Progenitor cell of endocrine pancreas (in vitro differentiated cells): ENCODE measurements at regions not wholly inside any gene's neighbourhood (a gene's known extent, or its start where the extent isn't known, plus 50 kb on each side); places are given as distances from the start of the nearest gene placed in this dataset.
A peak's percentile ranks its signal among the peaks of the same experiment; 100 is the strongest.

Experiments used
- DNase-seq: peaks from one replicate; pipeline ENCODE4 v3.0.0; 2021; ENCODE audit warnings: low spot score; ENCODE audit not compliant: unreplicated experiment
- H3K27ac Mint-ChIP-seq: 2 replicates; pipeline ENCODE4 v1.8.0; 2021; ENCODE audit warnings: mild to moderate bottlenecking, moderate library complexity, mixed read lengths
- H3K27me3 Mint-ChIP-seq: 2 replicates; pipeline ENCODE4 v1.8.0; 2021; ENCODE audit warnings: mixed read lengths
- H3K36me3 Mint-ChIP-seq: 2 replicates; pipeline ENCODE4 v1.8.0; 2022; ENCODE audit warnings: mixed read lengths; ENCODE audit not compliant: insufficient read depth
- H3K4me1 Mint-ChIP-seq: 2 replicates; pipeline ENCODE4 v1.8.0; 2021; ENCODE audit warnings: low read depth, mixed read lengths
- H3K4me3 Mint-ChIP-seq: 2 replicates; pipeline ENCODE4 v1.8.0; 2021; ENCODE audit warnings: low read depth, mild to moderate bottlenecking, moderate library complexity, mixed read lengths
- H3K9me3 Mint-ChIP-seq: 2 replicates; pipeline ENCODE4 v1.8.0; 2021; ENCODE audit warnings: low read depth, mixed read lengths
- TF ChIP-seq, protein P1 (sequence below): fragments of 200-600 bp; sonication (generic); IDR thresholded peaks from one replicate; pipeline ENCODE4 v1.5.0; 2021; ENCODE audit warnings: antibody characterized with exemption, mild to moderate bottlenecking; ENCODE audit not compliant: unreplicated experiment

GRCh38 chr10:64863836-64864235 lies 1342.6 kb downstream of the REEP3 start:
- no peaks in the 10 kb centered on the region for H3K9me3 Mint-ChIP-seq
- no peak overlapping the region for H3K4me3 Mint-ChIP-seq
- no peaks in the 10 kb centered on the region for H3K36me3 Mint-ChIP-seq
- TF ChIP-seq, protein P1, sequence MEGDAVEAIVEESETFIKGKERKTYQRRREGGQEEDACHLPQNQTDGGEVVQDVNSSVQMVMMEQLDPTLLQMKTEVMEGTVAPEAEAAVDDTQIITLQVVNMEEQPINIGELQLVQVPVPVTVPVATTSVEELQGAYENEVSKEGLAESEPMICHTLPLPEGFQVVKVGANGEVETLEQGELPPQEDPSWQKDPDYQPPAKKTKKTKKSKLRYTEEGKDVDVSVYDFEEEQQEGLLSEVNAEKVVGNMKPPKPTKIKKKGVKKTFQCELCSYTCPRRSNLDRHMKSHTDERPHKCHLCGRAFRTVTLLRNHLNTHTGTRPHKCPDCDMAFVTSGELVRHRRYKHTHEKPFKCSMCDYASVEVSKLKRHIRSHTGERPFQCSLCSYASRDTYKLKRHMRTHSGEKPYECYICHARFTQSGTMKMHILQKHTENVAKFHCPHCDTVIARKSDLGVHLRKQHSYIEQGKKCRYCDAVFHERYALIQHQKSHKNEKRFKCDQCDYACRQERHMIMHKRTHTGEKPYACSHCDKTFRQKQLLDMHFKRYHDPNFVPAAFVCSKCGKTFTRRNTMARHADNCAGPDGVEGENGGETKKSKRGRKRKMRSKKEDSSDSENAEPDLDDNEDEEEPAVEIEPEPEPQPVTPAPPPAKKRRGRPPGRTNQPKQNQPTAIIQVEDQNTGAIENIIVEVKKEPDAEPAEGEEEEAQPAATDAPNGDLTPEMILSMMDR: no peak
- DNase-seq: no peak
- H3K4me1 Mint-ChIP-seq: peaks cover 21% of the 10 kb centered on the region
- H3K27me3 Mint-ChIP-seq: no peaks in the 10 kb centered on the region
- H3K27ac Mint-ChIP-seq: no peak overlapping the region

DNA sequence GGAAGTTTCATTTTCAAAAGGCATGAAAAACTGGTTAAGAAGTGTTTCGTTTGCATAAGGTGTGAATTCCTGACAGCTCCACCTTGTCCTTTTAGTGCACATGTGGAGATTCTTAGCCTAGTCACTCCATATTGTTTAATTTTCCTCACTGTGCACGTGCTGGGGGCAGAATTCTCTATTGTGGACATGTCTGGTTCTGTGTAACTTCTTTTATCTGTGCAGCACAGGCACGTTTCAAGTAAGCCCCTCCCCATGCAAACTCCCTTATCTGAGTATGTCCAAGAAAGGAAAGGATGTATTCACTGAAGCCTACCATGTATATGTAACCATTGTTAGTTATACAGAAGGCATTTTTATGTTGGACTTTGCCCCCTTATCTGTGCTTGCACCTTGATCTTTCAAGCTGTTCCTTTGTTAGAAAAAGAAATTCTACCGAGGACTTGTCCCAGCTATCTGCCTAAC lies 1346.3 kb downstream of the REEP3 start:
- Mint-ChIP-seq H3K27ac (peak overlapping the region; percentile 85), H3K4me1 (peaks cover 36% of the 10 kb centered on the region), H3K9me3 (no peaks in the 10 kb centered on the region), H3K27me3 (no peaks in the 10 kb centered on the region), H3K4me3 (no peak overlapping the region), H3K36me3 (no peaks in the 10 kb centered on the region)
- no peak for DNase-seq
- TF ChIP-seq, protein P1: no peak

GRCh38 chr10:64873088-64873487 lies 1351.9 kb downstream of the REEP3 start:
- H3K27ac Mint-ChIP-seq: no peak overlapping the region
- DNase-seq: no peak
- no peaks in the 10 kb centered on the region for H3K36me3 Mint-ChIP-seq
- H3K9me3 Mint-ChIP-seq: no peaks in the 10 kb centered on the region
- TF ChIP-seq, protein P1: no peak
- H3K4me1 Mint-ChIP-seq: peaks cover 18% of the 10 kb centered on the region
- H3K27me3 Mint-ChIP-seq: no peaks in the 10 kb centered on the region
- no peak overlapping the region for H3K4me3 Mint-ChIP-seq

GRCh38 chr10:64873959-64874358 lies 1352.8 kb downstream of the REEP3 start:
- Mint-ChIP-seq H3K36me3 (no peaks in the 10 kb centered on the region), H3K4me3 (no peak overlapping the region), H3K27ac (peak overlapping the region; percentile 38), H3K4me1 (peaks cover 13% of the 10 kb centered on the region), H3K9me3 (no peaks in the 10 kb centered on the region), H3K27me3 (no peaks in the 10 kb centered on the region)
- TF ChIP-seq, protein P1: no peak
- DNase-seq: no peak

- no peak overlapping the region for H3K4me3 Mint-ChIP-seq
- H3K27me3 Mint-ChIP-seq: no peaks in the 10 kb centered on the region
- H3K36me3 Mint-ChIP-seq: no peaks in the 10 kb centered on the region
- TF ChIP-seq, protein P1: no peak
- no peaks in the 10 kb centered on the region for H3K4me1 Mint-ChIP-seq
- no peak for DNase-seq
- H3K27ac Mint-ChIP-seq: no peak overlapping the region
- no peaks in the 10 kb centered on the region for H3K9me3 Mint-ChIP-seq
Measured at GRCh38 chr10:64880546-64880945, 1359.3 kb downstream of the REEP3 start.
